Stimulated activated naive CD4-positive, alpha-beta T cell treated with Interleukin-2 at 50 U/mL for 16 hours (primary cell): ENCODE measurements at regions not wholly inside any gene's neighbourhood (a gene's known extent, or its start where the extent isn't known, plus 50 kb on each side); places are given as distances from the start of the nearest gene placed in this dataset.

Experiments used
- DNase-seq: peaks from one replicate; lab custom pipeline; 2025; lab: John Stamatoyannopoulos, UW

GRCh38 chr10:36301539-36301938, 659.4 kb upstream of the FZD8 start:
- no peak for DNase-seq

- DNase-seq, result no peak
Observed at GRCh38 chr10:36301139-36301538, 659.0 kb upstream of the FZD8 start.

- DNase-seq, result no peak
Observed at GRCh38 chr10:36283827-36284226, 641.7 kb upstream of the FZD8 start.

GRCh38 chr10:36281831-36282331, 639.8 kb upstream of the FZD8 start:
- DNase-seq, result no peak

GRCh38 chr10:36280890-36281499, 638.9 kb upstream of the FZD8 start:
- DNase-seq, result no peak

GRCh38 chr10:36280321-36280741, 638.2 kb upstream of the FZD8 start:
- DNase-seq, result no peak

GRCh38 chr10:36278176-36278575, 636.1 kb upstream of the FZD8 start:
- no peak for DNase-seq

GRCh38 chr10:36277459-36277858, 635.4 kb upstream of the FZD8 start:
- DNase-seq, result no peak

GRCh38 chr10:36271627-36272340, 629.7 kb upstream of the FZD8 start:
- DNase-seq, result no peak

- no peak for DNase-seq
Observed at GRCh38 chr10:36269222-36269621, 627.1 kb upstream of the FZD8 start.

GRCh38 chr10:36266923-36267322, 624.8 kb upstream of the FZD8 start:
- DNase-seq, result no peak

- DNase-seq, result no peak
Observed at GRCh38 chr10:36265741-36266140, 623.6 kb upstream of the FZD8 start.

GRCh38 chr10:36263871-36264270, 621.8 kb upstream of the FZD8 start:
- DNase-seq, result no peak

- DNase-seq, result no peak
Observed at GRCh38 chr10:36256948-36257356, 614.9 kb upstream of the FZD8 start.

- DNase-seq, result no peak
Observed at GRCh38 chr10:36256166-36256565, 614.1 kb upstream of the FZD8 start.

- no peak for DNase-seq
Observed at GRCh38 chr10:36254199-36254598, 612.1 kb upstream of the FZD8 start.

- no peak for DNase-seq
Observed at GRCh38 chr10:36253731-36254130, 611.6 kb upstream of the FZD8 start.

- DNase-seq, result no peak
Observed at GRCh38 chr10:36251068-36251467, 609.0 kb upstream of the FZD8 start.

- no peak for DNase-seq
Observed at GRCh38 chr10:36248304-36248981, 606.3 kb upstream of the FZD8 start.

- DNase-seq, result no peak
Observed at GRCh38 chr10:36247478-36247877, 605.4 kb upstream of the FZD8 start.

- DNase-seq, result no peak
Observed at GRCh38 chr10:36236931-36237330, 594.8 kb upstream of the FZD8 start.

- DNase-seq, result no peak
Observed at GRCh38 chr10:36236341-36236740, 594.2 kb upstream of the FZD8 start.

- DNase-seq, result no peak
Observed at GRCh38 chr10:36232935-36233334, 590.8 kb upstream of the FZD8 start.
